ENCODE measurements at regions not wholly inside any gene's neighbourhood (a gene's known extent, or its start where the extent isn't known, plus 50 kb on each side); places are given as distances from the start of the nearest gene placed in this dataset.
"Not testable (repeated sequence)": the region's sequence is repeated elsewhere in the genome, so short reads cannot be mapped to it uniquely, and the experiment has no call there.

GRCh38 chr13:58680115-58680514, 1048.6 kb downstream of the PCDH17 start:
- ATAC-seq (ENCODE audit: low FRiP score): no peak
- no peak for DNase-seq (ENCODE audit: low spot score)
- TF ChIP-seq, protein P1, sequence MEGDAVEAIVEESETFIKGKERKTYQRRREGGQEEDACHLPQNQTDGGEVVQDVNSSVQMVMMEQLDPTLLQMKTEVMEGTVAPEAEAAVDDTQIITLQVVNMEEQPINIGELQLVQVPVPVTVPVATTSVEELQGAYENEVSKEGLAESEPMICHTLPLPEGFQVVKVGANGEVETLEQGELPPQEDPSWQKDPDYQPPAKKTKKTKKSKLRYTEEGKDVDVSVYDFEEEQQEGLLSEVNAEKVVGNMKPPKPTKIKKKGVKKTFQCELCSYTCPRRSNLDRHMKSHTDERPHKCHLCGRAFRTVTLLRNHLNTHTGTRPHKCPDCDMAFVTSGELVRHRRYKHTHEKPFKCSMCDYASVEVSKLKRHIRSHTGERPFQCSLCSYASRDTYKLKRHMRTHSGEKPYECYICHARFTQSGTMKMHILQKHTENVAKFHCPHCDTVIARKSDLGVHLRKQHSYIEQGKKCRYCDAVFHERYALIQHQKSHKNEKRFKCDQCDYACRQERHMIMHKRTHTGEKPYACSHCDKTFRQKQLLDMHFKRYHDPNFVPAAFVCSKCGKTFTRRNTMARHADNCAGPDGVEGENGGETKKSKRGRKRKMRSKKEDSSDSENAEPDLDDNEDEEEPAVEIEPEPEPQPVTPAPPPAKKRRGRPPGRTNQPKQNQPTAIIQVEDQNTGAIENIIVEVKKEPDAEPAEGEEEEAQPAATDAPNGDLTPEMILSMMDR (IDR thresholded peaks at IDR 0.05): no peak

- ATAC-seq (ENCODE audit: low FRiP score) (no peak), DNase-seq (ENCODE audit: low spot score) (no peak)
- TF ChIP-seq, protein P1 (IDR thresholded peaks at IDR 0.05): no peak
Observed at GRCh38 chr13:58682616-58683015, 1051.1 kb downstream of the PCDH17 start.

DNA sequence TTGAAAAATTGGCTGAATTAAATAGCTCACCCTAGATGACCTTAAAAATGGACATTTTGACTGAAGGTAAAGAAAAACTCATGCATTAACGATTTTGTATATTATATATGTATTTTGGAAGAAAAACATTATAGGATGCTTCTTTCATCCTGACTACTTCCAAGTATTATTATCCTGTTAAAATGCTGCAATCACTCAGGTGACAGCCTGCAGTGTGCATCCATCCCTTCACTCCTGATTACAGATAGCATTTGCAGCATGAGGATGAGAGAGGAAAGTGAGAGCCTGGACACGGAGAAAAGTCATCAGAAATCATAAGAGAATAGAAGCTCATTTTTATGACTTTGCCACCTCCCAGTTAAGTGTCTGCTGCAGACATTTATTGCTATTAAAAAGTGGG, 1055.6 kb downstream of the PCDH17 start:
- DNase-seq (ENCODE audit: low spot score): no peak
- ATAC-seq (ENCODE audit: low FRiP score): no peak
- TF ChIP-seq, protein P1 (IDR thresholded peaks at IDR 0.05): no peak

DNA sequence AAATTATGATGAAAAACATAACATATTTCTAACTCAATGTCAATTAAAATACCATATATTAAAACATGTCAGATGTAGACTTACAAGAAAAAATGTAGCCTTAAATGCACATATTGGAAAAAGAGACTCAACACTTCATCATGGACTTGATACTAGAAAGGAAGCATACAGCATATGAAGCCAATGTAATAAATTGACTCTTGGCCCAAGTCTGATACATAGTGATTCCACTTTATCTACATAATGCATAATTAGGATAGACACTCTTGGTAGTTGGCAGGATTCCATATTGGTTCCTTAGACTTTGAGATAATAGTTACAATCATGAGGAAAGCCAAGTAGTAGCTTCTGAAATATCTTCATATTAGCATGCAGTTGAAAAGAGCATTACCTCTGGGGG, 1067.0 kb downstream of the PCDH17 start:
- TF ChIP-seq, protein P1 (IDR thresholded peaks at IDR 0.05): no peak
- no peak for DNase-seq (ENCODE audit: low spot score)
- ATAC-seq (ENCODE audit: low FRiP score): no peak

GRCh38 chr13:58704953-58705352, 1073.4 kb downstream of the PCDH17 start:
- TF ChIP-seq, protein P1 (IDR thresholded peaks at IDR 0.05): no peak
- ATAC-seq (ENCODE audit: low FRiP score) (no peak), DNase-seq (ENCODE audit: low spot score) (no peak)

DNA sequence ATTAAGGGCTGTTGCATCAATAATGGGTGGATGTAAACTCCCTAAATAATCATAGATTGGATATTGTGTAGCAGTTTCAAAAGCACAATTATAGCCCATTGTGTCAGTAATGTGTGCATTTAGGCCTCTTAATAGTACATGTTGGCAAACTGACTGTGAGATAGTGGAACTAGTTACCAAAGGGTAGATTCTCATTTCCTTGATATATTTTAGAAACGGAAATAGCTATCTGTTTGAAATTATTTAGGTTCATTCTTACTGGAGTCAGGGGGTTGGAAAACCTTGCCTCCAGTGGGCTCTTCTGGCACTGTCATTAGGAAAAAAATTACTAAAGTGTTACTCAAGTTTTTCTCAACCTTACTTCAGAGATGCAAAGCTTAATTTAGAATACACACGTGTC, 1074.9 kb downstream of the PCDH17 start:
- DNase-seq (ENCODE audit: low spot score) (no peak), ATAC-seq (ENCODE audit: low FRiP score) (no peak)
- TF ChIP-seq, protein P1 (IDR thresholded peaks at IDR 0.05): no peak

DNA sequence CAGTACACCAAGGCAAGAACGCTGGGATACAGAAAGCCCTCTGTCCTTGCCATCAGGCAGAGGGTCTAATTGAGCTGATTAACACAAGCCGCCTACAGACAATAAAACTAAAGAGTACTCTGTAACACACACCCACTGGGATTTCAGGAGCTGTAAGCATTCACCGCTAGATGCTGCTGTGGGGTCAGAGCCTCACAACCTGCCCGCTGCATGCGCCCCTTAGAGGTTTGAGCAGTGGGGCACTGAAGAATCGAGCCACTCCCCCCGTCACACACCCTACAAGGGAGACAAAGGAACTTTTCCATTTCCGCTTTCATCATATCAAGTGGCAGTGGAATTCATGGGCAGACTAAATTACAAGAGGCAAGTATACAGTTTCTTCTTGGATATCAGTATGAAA, 1080.6 kb downstream of the PCDH17 start:
- DNase-seq (ENCODE audit: low spot score): no peak
- TF ChIP-seq, protein P1 (IDR thresholded peaks at IDR 0.05): no peak
- ATAC-seq (ENCODE audit: low FRiP score): no peak

- DNase-seq (ENCODE audit: low spot score); ATAC-seq (ENCODE audit: low FRiP score): not testable (repeated sequence)
Observed at GRCh38 chr13:58714016-58714415, 1082.5 kb downstream of the PCDH17 start.
